ENCODE measurements at regions not wholly inside any gene's neighbourhood (a gene's known extent, or its start where the extent isn't known, plus 50 kb on each side); places are given as distances from the start of the nearest gene placed in this dataset.

- in situ Hi-C loops (cut with MboI; ENCODE audit: low pct_ligation_motif_present in 1 of 4, low pct_unique_long_range_greater_than_20kb in 1 of 4, low sequenced_read_pairs in 3 of 4) = no loop called here
- H3K27ac ChIP-seq = no peak overlapping the region
- no peak for TF ChIP-seq CTCF (IDR thresholded peaks at IDR 0.05)
- no peak for TF ChIP-seq POLR2AphosphoS5 (IDR thresholded peaks at IDR 0.05)
- no peak for TF ChIP-seq POLR2A (IDR thresholded peaks at IDR 0.05)
- no peak for TF ChIP-seq EP300 (IDR thresholded peaks at IDR 0.05; ENCODE audit: low read depth)
- H3K9me3 ChIP-seq = no peaks in the 10 kb centered on the region
- intact Hi-C loops (cut with DNase I; ENCODE audit: low total_unique reads) = no loop called here
- H3K4me3 ChIP-seq = no peak overlapping the region
- DNase-seq = no peak
- 34 to 35% methylated on average over 3 of the region's 3 CpGs for whole genome bisulfite sequencing, 2 donors (ENCODE audit: low coverage in 1 of 2)
- no peaks in the 10 kb centered on the region for H3K27me3 ChIP-seq
- H3K4me1 ChIP-seq = no peaks in the 10 kb centered on the region
- no peaks in the 10 kb centered on the region for H3K36me3 ChIP-seq
These were observed 518.2 kb upstream of the TLE4 start for GRCh38 chr9:79053598-79053997.

- H3K9me3 ChIP-seq = peaks cover 0 to 3% of the 10 kb centered on the region in 2 donors
- TF ChIP-seq POLR2A (IDR thresholded peaks at IDR 0.05) = no peak
- no peak for TF ChIP-seq POLR2AphosphoS5 (IDR thresholded peaks at IDR 0.05)
- no peak for TF ChIP-seq EP300 (IDR thresholded peaks at IDR 0.05; ENCODE audit: low read depth)
- TF ChIP-seq CTCF (IDR thresholded peaks at IDR 0.05) = no peak
- no peaks in the 10 kb centered on the region for H3K27me3 ChIP-seq
- WGBS, 2 donors (ENCODE audit: low coverage in 1 of 2) = 80 to 89% methylated on average over 6 of the region's 6 CpGs
- H3K36me3 ChIP-seq = no peaks in the 10 kb centered on the region
- H3K4me1 ChIP-seq = no peaks in the 10 kb centered on the region
- no peak overlapping the region for H3K27ac ChIP-seq
- no peak overlapping the region for H3K4me3 ChIP-seq
- DNase-seq = no peak
- in situ Hi-C loops (cut with MboI; ENCODE audit: low pct_ligation_motif_present in 1 of 4, low pct_unique_long_range_greater_than_20kb in 1 of 4, low sequenced_read_pairs in 3 of 4) (no loop called here), intact Hi-C loops (cut with DNase I; ENCODE audit: low total_unique reads) (no loop called here)
These were observed 517.3 kb upstream of the TLE4 start for GRCh38 chr9:79054500-79054899.

- Histone ChIP-seq H3K4me3 (no peak overlapping the region), H3K27ac (no peak overlapping the region), H3K27me3 (no peaks in the 10 kb centered on the region), H3K4me1 (no peaks in the 10 kb centered on the region), H3K36me3 (no peaks in the 10 kb centered on the region), H3K9me3 (peaks cover 0 to 3% of the 10 kb centered on the region in 2 donors)
- DNase-seq = no peak
- TF ChIP-seq POLR2AphosphoS5 (IDR thresholded peaks at IDR 0.05) (no peak), POLR2A (IDR thresholded peaks at IDR 0.05) (no peak), CTCF (IDR thresholded peaks at IDR 0.05) (no peak), EP300 (IDR thresholded peaks at IDR 0.05; ENCODE audit: low read depth) (no peak)
- in situ Hi-C loops (cut with MboI; ENCODE audit: low pct_ligation_motif_present in 1 of 4, low pct_unique_long_range_greater_than_20kb in 1 of 4, low sequenced_read_pairs in 3 of 4) (no loop called here), intact Hi-C loops (cut with DNase I; ENCODE audit: low total_unique reads) (no loop called here)
- WGBS, 2 donors (ENCODE audit: low coverage in 1 of 2) = 72 to 73% methylated on average over 2 to 5 of the region's 5 CpGs
These were observed 515.7 kb upstream of the TLE4 start for GRCh38 chr9:79056041-79056440.

- DNase-seq = no peak
- Histone ChIP-seq H3K36me3 (no peaks in the 10 kb centered on the region), H3K4me3 (no peak overlapping the region), H3K27ac (no peak overlapping the region), H3K27me3 (no peaks in the 10 kb centered on the region), H3K9me3 (peaks cover 0 to 3% of the 10 kb centered on the region in 2 donors), H3K4me1 (no peaks in the 10 kb centered on the region)
- intact Hi-C loops (cut with DNase I; ENCODE audit: low total_unique reads) (no loop called here), in situ Hi-C loops (cut with MboI; ENCODE audit: low pct_ligation_motif_present in 1 of 4, low pct_unique_long_range_greater_than_20kb in 1 of 4, low sequenced_read_pairs in 3 of 4) (no loop called here)
- no peak for TF ChIP-seq EP300 (IDR thresholded peaks at IDR 0.05; ENCODE audit: low read depth)
- no peak for TF ChIP-seq CTCF (IDR thresholded peaks at IDR 0.05)
These were observed 514.2 kb upstream of the TLE4 start for GRCh38 chr9:79057576-79057975.

Data from transverse colon (tissue), 4 donors.